GM19397 (cell line): ENCODE measurements at regions not wholly inside any gene's neighbourhood (a gene's known extent, or its start where the extent isn't known, plus 50 kb on each side); places are given as distances from the start of the nearest gene placed in this dataset.

Experiments
- ATAC-seq: cut with Tn5 transposase; IDR thresholded peaks from one replicate; pipeline ENCODE4 v1.9.1; 2021; ENCODE audit warnings: mild to moderate bottlenecking, moderate library complexity; ENCODE audit not compliant: unreplicated experiment

GRCh38 chr19:30910485-30911240, 438.6 kb downstream of the TSHZ3 start:
- ATAC-seq = no peak

GRCh38 chr19:30909216-30909615, 440.0 kb downstream of the TSHZ3 start:
- ATAC-seq = no peak

- ATAC-seq = no peak
Observed at GRCh38 chr19:30908262-30908771, 440.9 kb downstream of the TSHZ3 start.

- ATAC-seq = no peak
Observed at GRCh38 chr19:30906871-30907270, 442.4 kb downstream of the TSHZ3 start.

GRCh38 chr19:30900051-30900450, 449.2 kb downstream of the TSHZ3 start:
- ATAC-seq = no peak

GRCh38 chr19:30898353-30899103, 450.7 kb downstream of the TSHZ3 start:
- ATAC-seq = no peak

- no peak for ATAC-seq
Observed at GRCh38 chr19:30897553-30897952, 451.7 kb downstream of the TSHZ3 start.

- no peak for ATAC-seq
Observed at GRCh38 chr19:30897034-30897433, 452.2 kb downstream of the TSHZ3 start.

GRCh38 chr19:30896554-30896953, 452.7 kb downstream of the TSHZ3 start:
- no peak for ATAC-seq

GRCh38 chr19:30895946-30896345, 453.3 kb downstream of the TSHZ3 start:
- ATAC-seq = no peak

- no peak for ATAC-seq
Observed at GRCh38 chr19:30891051-30891450, 458.2 kb downstream of the TSHZ3 start.

GRCh38 chr19:30890033-30890432, 459.2 kb downstream of the TSHZ3 start:
- no peak for ATAC-seq

- no peak for ATAC-seq
Observed at GRCh38 chr19:30888937-30889336, 460.3 kb downstream of the TSHZ3 start.

- ATAC-seq = no peak
Observed at GRCh38 chr19:30887042-30887441, 462.2 kb downstream of the TSHZ3 start.

GRCh38 chr19:30886222-30886621, 463.0 kb downstream of the TSHZ3 start:
- no peak for ATAC-seq

GRCh38 chr19:30884146-30884812, 465.0 kb downstream of the TSHZ3 start:
- no peak for ATAC-seq

- no peak for ATAC-seq
Observed at GRCh38 chr19:30883071-30883470, 466.2 kb downstream of the TSHZ3 start.

- no peak for ATAC-seq
Observed at GRCh38 chr19:30882411-30883005, 466.7 kb downstream of the TSHZ3 start.

- no peak for ATAC-seq
Observed at GRCh38 chr19:30881930-30882329, 467.3 kb downstream of the TSHZ3 start.

GRCh38 chr19:30881281-30881680, 468.0 kb downstream of the TSHZ3 start:
- ATAC-seq = no peak

GRCh38 chr19:30880551-30880950, 468.7 kb downstream of the TSHZ3 start:
- no peak for ATAC-seq
